ENCODE measurements at regions not wholly inside any gene's neighbourhood (a gene's known extent, or its start where the extent isn't known, plus 50 kb on each side); places are given as distances from the start of the nearest gene placed in this dataset.
"Not testable (repeated sequence)": the region's sequence is repeated elsewhere in the genome, so short reads cannot be mapped to it uniquely, and the experiment has no call there.

DNA sequence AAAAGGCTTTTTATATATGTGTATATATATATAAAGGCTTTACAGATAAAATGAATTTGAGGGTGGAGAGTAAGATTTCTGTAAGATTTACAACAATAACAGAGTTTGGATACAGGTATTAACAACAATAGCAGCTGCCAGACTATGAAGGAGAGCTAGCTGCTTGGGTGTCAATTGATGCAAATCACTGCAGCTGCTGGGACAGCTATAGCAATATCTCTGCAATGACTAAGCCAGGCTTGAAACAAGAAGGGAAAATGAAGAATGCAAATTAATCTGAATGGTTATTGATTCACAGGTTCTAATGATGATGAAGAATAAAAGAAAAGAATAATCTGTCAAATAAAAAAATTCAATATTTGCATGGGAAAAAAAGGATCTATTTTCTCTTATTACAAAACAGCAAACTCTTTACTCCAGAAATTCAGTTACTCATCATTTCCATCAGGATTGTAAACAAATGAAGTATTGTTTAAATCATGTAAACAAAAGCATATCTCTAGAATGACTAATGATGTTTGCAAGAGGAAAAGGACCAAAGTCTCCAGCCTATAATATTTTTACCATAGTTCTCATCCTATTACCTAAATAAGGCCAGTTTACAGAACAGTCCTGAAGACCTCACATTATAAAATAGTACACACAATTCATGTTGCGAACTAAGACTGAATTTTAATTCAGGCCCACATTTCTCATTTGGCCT, 219.0 kb downstream of the HTR1A start:
- no peak for DNase-seq
- WGBS (ENCODE audit: insufficient coverage, low lambda C conversion rate): 88% methylated on average over 1 of the region's 1 CpG
- Histone ChIP-seq H3K4me3 (ENCODE audit: low read length) (no peak overlapping the region), H3K4me1 (ENCODE audit: control insufficient read depth, insufficient read depth, low read length) (no peaks in the 10 kb centered on the region), H3K27ac (ENCODE audit: low read length) (no peak overlapping the region), H3K36me3 (ENCODE audit: control insufficient read depth, insufficient read depth, low read length) (no peaks in the 10 kb centered on the region), H3K9me3 (ENCODE audit: control insufficient read depth, low read depth, low read length) (no peaks in the 10 kb centered on the region), H3K27me3 (ENCODE audit: control insufficient read depth, insufficient read depth, low read length) (no peaks in the 10 kb centered on the region)

DNA sequence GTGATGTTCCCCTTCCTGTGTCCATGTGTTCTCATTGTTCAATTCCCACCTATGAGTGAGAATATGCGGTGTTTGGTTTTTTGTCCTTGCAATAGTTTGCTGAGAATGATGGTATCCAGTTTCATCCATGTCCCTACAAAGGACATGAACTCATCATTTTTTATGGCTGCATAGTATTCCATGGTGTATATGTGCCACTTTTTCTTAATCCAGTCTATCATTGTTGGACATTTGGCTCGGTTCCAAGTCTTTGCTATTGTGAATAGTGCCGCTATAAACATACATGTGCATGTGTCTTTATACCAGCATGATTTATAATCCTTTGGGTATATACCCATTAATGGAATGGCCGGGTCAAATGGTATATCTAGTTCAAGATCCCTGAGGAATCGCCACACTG, 229.4 kb downstream of the HTR1A start:
- H3K9me3 ChIP-seq (ENCODE audit: control insufficient read depth, low read depth, low read length); H3K27me3 ChIP-seq (ENCODE audit: control insufficient read depth, insufficient read depth, low read length); H3K4me3 ChIP-seq (ENCODE audit: low read length); DNase-seq; H3K4me1 ChIP-seq (ENCODE audit: control insufficient read depth, insufficient read depth, low read length); H3K27ac ChIP-seq (ENCODE audit: low read length); H3K36me3 ChIP-seq (ENCODE audit: control insufficient read depth, insufficient read depth, low read length): not testable (repeated sequence)
- 80% methylated on average over 1 of the region's 5 CpGs for WGBS (ENCODE audit: insufficient coverage, low lambda C conversion rate)

DNA sequence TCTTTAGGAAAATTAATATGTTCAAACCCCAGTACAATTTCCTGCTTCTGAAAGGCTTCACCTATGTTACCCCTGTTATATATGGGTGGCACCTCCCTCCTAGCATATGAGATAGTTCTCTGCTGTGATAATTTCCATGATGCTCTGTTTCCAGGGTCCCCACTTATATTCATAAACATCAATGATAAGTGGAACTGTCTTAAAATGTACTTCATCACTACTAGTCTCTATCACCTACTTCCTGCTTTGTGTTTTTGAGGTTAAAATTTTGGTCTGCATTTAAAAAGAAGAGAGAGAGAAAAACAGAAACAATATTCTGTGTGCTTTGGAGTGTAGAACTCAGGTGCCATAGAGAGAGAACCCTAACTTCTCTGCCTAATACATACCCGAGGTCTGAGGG, 234.7 kb downstream of the HTR1A start:
- DNase-seq: no peak
- no peaks in the 10 kb centered on the region for H3K27me3 ChIP-seq (ENCODE audit: control insufficient read depth, insufficient read depth, low read length)
- H3K4me1 ChIP-seq (ENCODE audit: control insufficient read depth, insufficient read depth, low read length): no peaks in the 10 kb centered on the region
- no peak overlapping the region for H3K27ac ChIP-seq (ENCODE audit: low read length)
- no CpG with 5 or more reads among the region's 1 CpG for WGBS (ENCODE audit: insufficient coverage, low lambda C conversion rate)
- no peak overlapping the region for H3K4me3 ChIP-seq (ENCODE audit: low read length)
- H3K36me3 ChIP-seq (ENCODE audit: control insufficient read depth, insufficient read depth, low read length): no peaks in the 10 kb centered on the region
- no peaks in the 10 kb centered on the region for H3K9me3 ChIP-seq (ENCODE audit: control insufficient read depth, low read depth, low read length)

DNA sequence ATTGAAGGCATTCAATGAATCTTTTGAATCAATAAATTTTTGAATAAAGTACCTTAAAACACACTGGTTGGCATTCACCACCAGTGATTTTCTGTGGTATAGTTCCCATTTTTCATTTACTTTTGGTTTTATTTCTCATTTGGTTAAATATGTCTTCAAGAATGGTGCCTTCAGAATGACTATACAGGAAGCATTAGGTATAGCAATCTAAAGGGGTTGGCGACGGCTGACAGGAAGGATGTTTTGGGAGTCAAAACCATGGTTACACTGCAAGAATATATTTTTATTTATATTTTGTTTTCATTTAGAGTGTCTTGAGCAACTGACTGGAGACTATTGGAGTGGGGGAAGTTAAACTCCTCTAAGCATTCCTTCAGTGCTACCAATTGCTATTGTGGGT, 235.7 kb downstream of the HTR1A start:
- Histone ChIP-seq H3K27ac (ENCODE audit: low read length) (no peak overlapping the region), H3K4me3 (ENCODE audit: low read length) (no peak overlapping the region), H3K36me3 (ENCODE audit: control insufficient read depth, insufficient read depth, low read length) (no peaks in the 10 kb centered on the region), H3K9me3 (ENCODE audit: control insufficient read depth, low read depth, low read length) (no peaks in the 10 kb centered on the region), H3K27me3 (ENCODE audit: control insufficient read depth, insufficient read depth, low read length) (no peaks in the 10 kb centered on the region), H3K4me1 (ENCODE audit: control insufficient read depth, insufficient read depth, low read length) (no peaks in the 10 kb centered on the region)
- WGBS (ENCODE audit: insufficient coverage, low lambda C conversion rate): 80% methylated on average over 1 of the region's 2 CpGs
- DNase-seq: no peak

DNA sequence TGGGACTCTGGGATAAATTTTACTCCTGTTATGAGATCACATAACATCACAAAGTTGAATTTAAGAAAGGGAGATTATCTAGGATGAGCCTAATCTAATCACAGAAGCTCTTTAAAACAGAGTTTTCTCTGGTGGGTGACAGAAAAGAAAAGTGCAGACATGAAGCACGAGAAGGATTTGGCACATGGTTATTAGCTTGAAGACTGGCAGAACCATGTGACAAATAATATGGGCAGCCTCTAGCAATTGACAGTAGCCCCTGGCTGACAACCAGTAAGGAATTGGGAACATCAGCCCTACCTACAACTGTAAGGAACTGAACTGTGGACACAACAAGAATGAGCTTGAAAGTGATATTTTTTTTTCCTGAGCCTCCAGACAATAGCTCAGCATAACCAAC, 243.1 kb downstream of the HTR1A start:
- H3K27me3 ChIP-seq (ENCODE audit: control insufficient read depth, insufficient read depth, low read length): no peaks in the 10 kb centered on the region
- no peak overlapping the region for H3K27ac ChIP-seq (ENCODE audit: low read length)
- H3K9me3 ChIP-seq (ENCODE audit: control insufficient read depth, low read depth, low read length): no peaks in the 10 kb centered on the region
- WGBS (ENCODE audit: insufficient coverage, low lambda C conversion rate): no CpG with 5 or more reads among the region's 1 CpG
- H3K4me1 ChIP-seq (ENCODE audit: control insufficient read depth, insufficient read depth, low read length): no peaks in the 10 kb centered on the region
- H3K36me3 ChIP-seq (ENCODE audit: control insufficient read depth, insufficient read depth, low read length): no peaks in the 10 kb centered on the region
- H3K4me3 ChIP-seq (ENCODE audit: low read length): no peak overlapping the region
- no peak for DNase-seq

DNA sequence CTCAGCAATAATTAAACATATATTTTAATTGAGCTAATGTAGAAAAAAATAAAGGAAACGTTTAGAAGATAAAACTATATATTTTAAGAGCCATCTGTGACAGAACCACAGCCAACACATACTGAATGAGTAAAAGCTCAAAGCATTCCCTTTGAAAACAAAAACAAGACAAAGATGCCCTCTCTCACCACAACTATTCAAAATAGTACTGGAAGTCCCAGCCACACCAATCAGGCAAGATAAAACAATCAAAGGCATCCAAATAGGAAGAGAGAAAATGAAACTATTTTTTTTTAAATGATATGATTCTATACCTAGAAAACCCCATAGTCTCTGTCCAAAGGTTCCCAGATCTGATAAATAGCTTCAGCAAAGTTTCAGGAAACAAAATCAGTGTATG, 262.0 kb downstream of the HTR1A start:
- no peaks in the 10 kb centered on the region for H3K4me1 ChIP-seq (ENCODE audit: control insufficient read depth, insufficient read depth, low read length)
- no peaks in the 10 kb centered on the region for H3K27me3 ChIP-seq (ENCODE audit: control insufficient read depth, insufficient read depth, low read length)
- H3K4me3 ChIP-seq (ENCODE audit: low read length): no peak overlapping the region
- DNase-seq: no peak
- no peak overlapping the region for H3K27ac ChIP-seq (ENCODE audit: low read length)
- 29% methylated on average over 1 of the region's 1 CpG for WGBS (ENCODE audit: insufficient coverage, low lambda C conversion rate)
- H3K36me3 ChIP-seq (ENCODE audit: control insufficient read depth, insufficient read depth, low read length): no peaks in the 10 kb centered on the region
- no peaks in the 10 kb centered on the region for H3K9me3 ChIP-seq (ENCODE audit: control insufficient read depth, low read depth, low read length)

DNA sequence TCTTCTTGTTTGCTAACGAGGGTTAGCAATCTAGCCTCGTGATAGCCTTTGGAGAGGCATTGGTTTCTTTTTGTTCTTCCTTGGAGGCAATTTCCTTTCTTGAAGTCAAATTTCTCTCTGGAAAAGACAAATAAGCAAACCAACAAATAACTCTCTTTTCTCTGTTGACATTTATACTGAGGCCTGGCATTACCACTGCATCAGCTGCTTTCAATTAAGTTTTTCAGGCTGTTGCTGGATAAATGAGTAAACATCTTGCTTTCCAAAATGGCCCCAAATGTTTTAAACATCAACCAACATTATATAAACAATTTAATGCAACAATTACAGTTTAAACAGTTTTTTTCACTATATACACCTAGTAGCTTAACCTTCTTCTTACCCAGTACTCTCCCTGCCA, 264.4 kb downstream of the HTR1A start:
- Histone ChIP-seq H3K9me3 (ENCODE audit: control insufficient read depth, low read depth, low read length) (no peaks in the 10 kb centered on the region), H3K36me3 (ENCODE audit: control insufficient read depth, insufficient read depth, low read length) (no peaks in the 10 kb centered on the region), H3K4me3 (ENCODE audit: low read length) (no peak overlapping the region), H3K4me1 (ENCODE audit: control insufficient read depth, insufficient read depth, low read length) (no peaks in the 10 kb centered on the region), H3K27me3 (ENCODE audit: control insufficient read depth, insufficient read depth, low read length) (no peaks in the 10 kb centered on the region), H3K27ac (ENCODE audit: low read length) (no peak overlapping the region)
- no peak for DNase-seq
- WGBS (ENCODE audit: insufficient coverage, low lambda C conversion rate): 63% methylated on average over 2 of the region's 2 CpGs

DNA sequence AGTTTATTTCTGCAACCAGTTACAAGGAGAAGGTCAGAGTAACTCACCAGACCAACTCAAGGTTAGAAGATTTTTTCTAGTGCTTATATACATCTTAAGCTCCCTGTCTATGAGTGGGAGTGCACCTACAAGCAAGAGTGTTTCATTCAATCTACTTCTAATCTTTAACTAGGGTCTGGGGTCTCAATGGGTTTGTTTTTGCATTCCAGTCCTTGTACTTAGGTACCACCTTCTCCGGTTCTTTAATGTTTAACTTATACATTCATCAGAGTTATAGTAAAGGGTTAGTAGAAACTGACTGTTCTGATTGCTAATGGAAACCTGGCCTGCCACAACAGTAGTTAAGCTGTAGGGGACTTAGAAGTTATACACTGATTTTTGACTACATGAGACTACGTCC, 271.7 kb downstream of the HTR1A start:
- Histone ChIP-seq H3K36me3 (ENCODE audit: control insufficient read depth, insufficient read depth, low read length) (no peaks in the 10 kb centered on the region), H3K27me3 (ENCODE audit: control insufficient read depth, insufficient read depth, low read length) (no peaks in the 10 kb centered on the region), H3K4me3 (ENCODE audit: low read length) (no peak overlapping the region), H3K27ac (ENCODE audit: low read length) (no peak overlapping the region), H3K4me1 (ENCODE audit: control insufficient read depth, insufficient read depth, low read length) (peaks cover 16% of the 10 kb centered on the region), H3K9me3 (ENCODE audit: control insufficient read depth, low read depth, low read length) (no peaks in the 10 kb centered on the region)
- no peak for DNase-seq
- no CpG with 5 or more reads among the region's 2 CpGs for WGBS (ENCODE audit: insufficient coverage, low lambda C conversion rate)

DNA sequence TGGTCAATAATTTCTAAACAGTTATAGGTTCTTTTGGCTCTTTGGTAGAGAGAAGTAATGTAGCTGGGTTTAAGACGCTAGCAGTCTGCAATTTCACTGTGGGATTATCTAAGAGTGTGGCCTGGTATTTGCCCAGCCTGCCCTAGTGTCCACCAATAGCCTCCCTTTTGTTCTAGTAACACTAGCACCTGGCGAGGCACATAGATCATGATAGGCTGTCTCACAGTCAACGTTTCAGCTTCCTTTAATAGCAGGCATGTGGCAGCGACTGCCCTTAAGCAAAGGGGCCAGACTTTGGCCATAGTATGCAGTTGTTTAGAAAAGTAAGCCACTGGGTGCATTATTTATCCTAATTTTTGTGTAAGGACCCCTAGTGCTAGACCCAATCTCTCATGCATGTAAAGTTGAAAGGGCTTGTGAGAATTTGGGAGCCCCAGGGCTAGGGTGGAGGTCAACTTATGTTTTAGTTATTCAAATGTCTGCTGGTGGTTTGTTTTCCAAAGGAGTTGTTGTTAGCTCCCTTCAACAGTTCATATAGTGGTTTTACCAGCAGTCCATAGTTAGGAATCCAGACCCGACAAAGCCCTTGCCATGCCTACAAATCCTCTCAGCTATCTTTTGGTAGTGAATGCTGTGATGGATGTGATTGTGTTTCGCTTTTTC, 274.3 kb downstream of the HTR1A start:
- no peaks in the 10 kb centered on the region for H3K36me3 ChIP-seq (ENCODE audit: control insufficient read depth, insufficient read depth, low read length)
- no CpG with 5 or more reads among the region's 6 CpGs for WGBS (ENCODE audit: insufficient coverage, low lambda C conversion rate)
- no peak for DNase-seq
- H3K9me3 ChIP-seq (ENCODE audit: control insufficient read depth, low read depth, low read length): no peaks in the 10 kb centered on the region
- no peak overlapping the region for H3K27ac ChIP-seq (ENCODE audit: low read length)
- H3K27me3 ChIP-seq (ENCODE audit: control insufficient read depth, insufficient read depth, low read length): no peaks in the 10 kb centered on the region
- no peak overlapping the region for H3K4me3 ChIP-seq (ENCODE audit: low read length)
- peaks cover 16% of the 10 kb centered on the region for H3K4me1 ChIP-seq (ENCODE audit: control insufficient read depth, insufficient read depth, low read length)

DNA sequence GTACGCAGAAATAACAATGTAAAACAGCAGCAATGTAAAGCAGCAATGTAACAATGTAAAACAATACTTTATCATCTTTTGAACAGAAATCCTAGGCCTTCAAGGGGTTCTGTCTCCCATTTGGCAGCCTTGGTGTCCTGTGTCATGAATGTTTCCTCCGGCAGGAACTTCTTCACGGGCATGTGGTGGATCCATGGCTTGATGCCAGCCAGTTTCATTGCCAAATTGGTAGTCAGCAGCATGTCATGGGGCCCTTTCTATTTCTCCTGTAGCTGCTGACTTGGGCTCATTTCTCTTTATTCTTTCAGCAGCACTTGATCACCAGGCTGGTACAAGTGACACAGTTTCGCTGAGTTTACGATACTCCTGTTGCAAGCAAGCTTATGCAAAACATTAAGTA, 275.3 kb downstream of the HTR1A start:
- no CpG with 5 or more reads among the region's 5 CpGs for WGBS (ENCODE audit: insufficient coverage, low lambda C conversion rate)
- no peak overlapping the region for H3K27ac ChIP-seq (ENCODE audit: low read length)
- DNase-seq: peak in 1 of 2 donors; percentile 45

DNA sequence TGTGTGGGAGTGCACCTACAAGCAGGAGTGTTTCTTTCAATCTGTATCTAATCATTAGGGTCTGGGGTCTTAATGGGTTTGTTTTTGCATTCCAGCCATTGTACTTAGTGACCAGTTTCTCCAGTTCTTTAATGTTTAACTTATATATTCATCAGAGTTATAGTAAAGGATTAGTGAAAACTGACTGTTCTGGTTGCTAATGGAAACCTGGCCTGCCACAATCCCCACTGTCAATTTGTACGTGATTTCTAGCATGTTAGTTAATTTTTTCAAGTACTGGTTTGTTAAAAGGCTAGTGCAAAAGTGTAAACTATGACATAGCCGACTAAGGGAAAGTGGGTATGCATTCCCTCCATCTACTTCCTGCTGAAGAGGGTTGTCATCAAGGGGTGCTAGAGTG, 276.1 kb downstream of the HTR1A start:
- Histone ChIP-seq H3K4me3 (ENCODE audit: low read length) (no peak overlapping the region), H3K27ac (ENCODE audit: low read length) (no peak overlapping the region), H3K9me3 (ENCODE audit: control insufficient read depth, low read depth, low read length) (no peaks in the 10 kb centered on the region), H3K36me3 (ENCODE audit: control insufficient read depth, insufficient read depth, low read length) (no peaks in the 10 kb centered on the region), H3K27me3 (ENCODE audit: control insufficient read depth, insufficient read depth, low read length) (no peaks in the 10 kb centered on the region), H3K4me1 (ENCODE audit: control insufficient read depth, insufficient read depth, low read length) (peaks cover 16% of the 10 kb centered on the region)
- WGBS (ENCODE audit: insufficient coverage, low lambda C conversion rate): no CpG with 5 or more reads among the region's 2 CpGs
- DNase-seq: no peak

More for the DNA sequence above, 275.3 kb downstream of the HTR1A start:
- H3K4me1 ChIP-seq (ENCODE audit: control insufficient read depth, insufficient read depth, low read length): peaks cover 16% of the 10 kb centered on the region
- no peaks in the 10 kb centered on the region for H3K27me3 ChIP-seq (ENCODE audit: control insufficient read depth, insufficient read depth, low read length)
- no peaks in the 10 kb centered on the region for H3K36me3 ChIP-seq (ENCODE audit: control insufficient read depth, insufficient read depth, low read length)
- H3K9me3 ChIP-seq (ENCODE audit: control insufficient read depth, low read depth, low read length): no peaks in the 10 kb centered on the region
- H3K4me3 ChIP-seq (ENCODE audit: low read length): no peak overlapping the region

Data from large intestine (tissue), 3 donors.